GM21515 (cell line): ENCODE measurements at regions not wholly inside any gene's neighbourhood (a gene's known extent, or its start where the extent isn't known, plus 50 kb on each side); places are given as distances from the start of the nearest gene placed in this dataset.
"Not testable (repeated sequence)": the region's sequence is repeated elsewhere in the genome, so short reads cannot be mapped to it uniquely, and the experiment has no call there.

Source experiments
- ATAC-seq: cut with Tn5 transposase; IDR thresholded peaks from one replicate; pipeline ENCODE4 v1.9.1; 2021; ENCODE audit not compliant: unreplicated experiment

DNA sequence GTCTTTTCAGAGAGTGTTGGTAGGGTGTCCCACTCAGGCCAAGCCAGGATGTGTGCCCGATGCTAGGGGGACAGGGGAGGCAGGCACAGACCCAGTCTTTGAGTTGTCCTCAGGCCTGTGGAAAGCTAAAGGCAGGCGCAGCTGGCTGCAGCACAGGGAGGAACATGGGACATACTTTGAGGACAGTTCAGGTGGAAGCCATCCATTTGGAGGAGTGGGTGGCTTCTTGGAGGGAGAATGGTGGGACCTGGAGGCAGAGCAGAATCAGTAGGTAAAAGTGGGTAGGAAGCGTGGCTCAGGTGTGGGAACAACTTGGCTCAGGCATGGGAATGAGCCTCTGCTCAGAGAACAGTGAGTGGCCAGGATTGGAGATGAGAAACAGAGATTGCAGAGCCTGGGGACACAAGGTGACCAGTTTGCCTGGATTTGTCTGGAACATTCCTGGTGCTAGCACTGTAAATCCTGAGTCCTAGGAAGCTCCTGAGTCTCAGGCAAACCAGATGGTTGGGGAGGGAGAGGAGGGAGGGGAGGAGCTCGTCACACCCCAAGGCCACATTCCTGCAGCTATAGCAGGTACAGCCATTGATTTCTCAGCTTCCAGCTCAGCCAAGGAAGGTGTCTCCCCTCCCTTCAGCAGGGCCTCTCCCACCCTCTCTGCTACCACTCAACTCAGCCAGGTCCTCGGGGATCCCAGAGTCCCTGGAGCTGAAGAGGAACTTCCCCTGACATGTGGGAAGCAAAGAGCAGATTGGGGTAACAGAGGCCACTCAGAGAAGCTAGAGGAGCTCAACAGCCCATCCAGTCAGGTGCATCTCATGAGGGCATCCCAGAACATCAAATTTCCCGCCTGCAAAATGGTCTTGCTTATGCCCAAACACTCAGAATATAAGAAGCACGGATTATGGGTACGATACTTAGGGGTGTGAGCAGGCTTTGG is 65.2 kb upstream of the TINAGL1 start:
- no peak for ATAC-seq

- no peak for ATAC-seq
Observed at GRCh38 chr1:31511848-31512615, 64.3 kb upstream of the TINAGL1 start.

GRCh38 chr1:31514117-31514516 is 62.2 kb upstream of the TINAGL1 start:
- ATAC-seq, result no peak

GRCh38 chr1:31515056-31515775 is 61.1 kb upstream of the TINAGL1 start:
- no peak for ATAC-seq

DNA sequence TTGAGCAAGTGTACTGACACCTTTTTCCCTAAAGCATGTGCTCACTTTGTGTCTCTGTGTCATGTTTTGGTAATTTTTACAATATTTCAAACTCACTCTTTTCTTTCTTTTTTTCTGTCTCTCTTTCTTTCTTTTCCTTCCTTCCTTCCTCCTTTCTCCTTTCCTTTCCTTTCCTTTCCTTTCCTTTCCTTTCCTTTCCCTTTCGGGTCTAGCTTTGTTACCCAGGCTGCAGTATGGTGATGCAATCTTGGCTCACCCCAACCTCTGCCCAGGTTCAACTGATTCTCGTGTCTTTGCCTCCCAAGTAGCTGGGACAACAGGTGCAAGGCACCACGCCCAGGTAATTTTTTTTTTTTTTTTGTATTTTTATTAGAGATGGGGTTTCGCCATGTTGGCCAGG is 60.4 kb upstream of the TINAGL1 start:
- ATAC-seq, result no peak

GRCh38 chr1:31517301-31517700 is 59.0 kb upstream of the TINAGL1 start:
- no peak for ATAC-seq

DNA sequence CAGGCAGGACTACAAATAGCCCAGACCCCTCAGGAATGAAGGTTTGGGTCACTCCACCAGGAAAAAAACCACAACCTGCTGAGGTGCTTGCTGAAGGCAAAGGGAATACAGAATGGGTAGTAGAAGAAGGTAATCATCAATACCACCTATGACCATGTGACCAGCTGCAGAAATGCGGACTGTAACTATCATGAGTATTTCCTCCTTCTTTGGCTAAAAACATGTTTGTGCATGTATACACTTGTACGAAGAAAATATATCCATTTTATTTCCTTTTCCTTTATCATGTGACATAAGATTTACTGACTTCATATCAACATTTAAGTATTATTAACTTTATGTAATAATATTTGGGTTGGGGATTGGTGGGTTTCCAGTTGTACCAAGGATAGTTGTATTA is 58.3 kb upstream of the TINAGL1 start:
- not testable (repeated sequence) for ATAC-seq

DNA sequence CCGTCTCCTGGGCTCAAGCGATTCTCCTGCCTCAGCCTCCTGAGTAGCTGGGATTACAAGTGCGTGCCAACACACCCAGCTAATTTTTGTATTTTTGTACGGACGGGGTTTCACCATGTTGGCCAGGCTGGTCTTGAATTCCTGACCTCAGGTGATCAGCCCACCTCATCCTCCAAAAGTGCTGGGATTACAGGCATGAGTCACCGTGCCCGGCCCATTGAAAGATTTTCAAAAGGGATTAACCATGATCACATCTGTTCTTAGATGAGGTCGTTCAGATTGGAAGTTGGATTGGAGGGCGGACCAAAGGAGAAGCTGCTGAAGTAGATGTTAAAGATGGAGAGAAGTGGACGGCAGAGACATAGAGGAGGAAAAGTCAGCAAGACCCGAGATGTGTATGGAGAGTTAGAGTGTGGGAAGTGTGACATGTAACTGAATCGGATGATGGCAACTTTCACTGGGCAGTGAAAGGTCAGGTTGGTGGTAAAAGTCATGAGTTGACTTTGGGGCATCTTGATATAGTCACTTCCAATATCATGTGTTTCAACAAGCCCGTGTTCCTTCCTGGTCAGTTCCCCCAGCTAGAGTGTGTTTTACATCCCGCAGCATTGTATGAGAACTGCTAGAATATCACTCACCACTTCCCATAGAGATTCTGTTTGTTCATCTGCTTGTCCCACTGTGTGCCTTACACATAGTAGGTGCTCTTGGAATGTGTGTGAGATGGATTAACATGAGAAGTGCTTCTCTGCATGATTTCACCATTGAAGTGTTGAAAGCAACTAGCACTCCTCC is 54.4 kb upstream of the TINAGL1 start:
- no peak for ATAC-seq

- no peak for ATAC-seq
Observed at GRCh38 chr1:31522556-31522845, 53.8 kb upstream of the TINAGL1 start.

DNA sequence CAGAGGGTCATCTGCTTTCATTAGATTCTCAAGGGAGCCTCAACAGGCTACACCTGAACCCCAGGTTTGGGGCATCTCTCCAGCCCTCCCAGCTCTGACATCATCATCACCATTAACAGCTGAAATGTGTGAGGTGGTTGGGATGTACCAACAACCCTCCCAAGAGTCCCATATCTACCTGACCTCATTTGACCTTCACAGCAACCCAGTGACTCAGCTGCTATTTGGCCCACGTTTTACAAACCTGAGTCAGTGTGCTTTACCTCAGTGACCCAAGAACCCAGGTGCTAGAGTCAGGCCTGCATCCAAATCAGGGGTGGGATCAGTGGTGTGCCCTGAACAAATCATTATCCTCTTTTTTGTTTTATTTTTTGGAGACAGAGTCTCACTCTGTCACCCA is 53.3 kb upstream of the TINAGL1 start:
- no peak for ATAC-seq

DNA sequence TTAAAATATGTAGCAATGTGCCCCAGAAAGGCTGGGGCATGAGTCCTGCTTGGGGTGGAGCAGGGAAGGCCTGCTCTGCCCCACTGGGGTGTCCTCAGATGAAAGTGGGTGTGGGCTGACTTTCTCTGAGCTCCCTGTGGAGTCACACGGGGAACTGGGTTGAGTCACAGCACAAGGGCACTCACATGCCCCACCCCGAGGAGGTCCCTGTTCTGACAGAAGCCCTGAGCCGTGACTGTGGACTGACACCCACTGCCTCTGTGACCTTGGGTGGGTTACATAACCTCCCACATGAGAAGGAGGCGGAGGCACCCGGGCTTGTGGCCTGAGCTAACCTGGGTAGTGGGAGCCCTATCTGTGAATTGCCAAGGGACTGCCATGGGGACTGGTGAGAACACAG is 52.5 kb upstream of the TINAGL1 start:
- no peak for ATAC-seq

DNA sequence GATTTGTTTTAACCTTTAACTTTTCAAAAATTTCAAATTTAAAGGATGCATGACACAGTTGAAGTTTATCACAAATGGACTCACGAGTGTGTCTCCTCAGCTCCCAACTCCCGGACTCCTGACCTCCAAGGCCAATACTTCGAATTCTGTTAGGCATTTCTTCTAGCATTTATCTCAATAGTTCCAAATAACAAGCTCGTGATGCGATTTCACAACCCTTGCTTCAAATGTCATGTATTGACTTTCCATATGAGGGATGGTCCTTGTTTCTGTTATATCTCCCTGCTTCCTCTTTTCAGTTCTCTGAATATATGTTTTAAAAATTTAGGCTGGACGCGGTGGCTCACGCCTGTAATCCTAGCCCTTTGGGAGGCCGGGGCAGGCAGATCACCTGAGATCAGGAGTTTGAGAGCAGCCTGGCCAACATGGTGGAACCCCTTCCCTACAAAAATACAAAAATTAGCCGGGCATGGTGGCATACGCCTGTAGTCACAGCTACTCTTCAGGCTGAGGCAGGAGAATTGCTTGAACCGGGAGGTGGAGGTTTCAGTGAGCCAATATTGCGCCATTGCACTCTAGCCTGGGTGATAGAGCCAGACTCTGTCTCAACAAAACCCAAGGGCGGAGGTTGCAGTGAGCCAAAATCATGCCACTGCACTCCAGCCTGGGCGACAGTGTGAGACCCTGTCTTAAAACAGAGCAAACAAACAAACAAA is 52.0 kb upstream of the TINAGL1 start:
- ATAC-seq, result no peak
